ENCODE measurements at regions not wholly inside any gene's neighbourhood (a gene's known extent, or its start where the extent isn't known, plus 50 kb on each side); places are given as distances from the start of the nearest gene placed in this dataset.

- H3K4me3 ChIP-seq (ENCODE audit: low read length): no peak overlapping the region
- TF ChIP-seq CTCF (IDR thresholded peaks at IDR 0.05; ENCODE audit: low read depth, low read length, poor library complexity, severe bottlenecking): no peak
- no peak for TF ChIP-seq EZH2phosphoT487 (IDR thresholded peaks at IDR 0.05; ENCODE audit: borderline replicate concordance, low read length)
- H3K79me2 ChIP-seq (ENCODE audit: control insufficient read depth, low read length): no peaks in the 10 kb centered on the region
- no peaks in the 10 kb centered on the region for H3F3A ChIP-seq (ENCODE audit: control insufficient read depth, insufficient read depth)
- H4K20me1 ChIP-seq (ENCODE audit: control insufficient read depth, insufficient read depth, low read depth, low read length): no peaks in the 10 kb centered on the region
- no peaks in the 10 kb centered on the region for H3K36me3 ChIP-seq (ENCODE audit: control insufficient read depth, low read length)
- no peaks in the 10 kb centered on the region for H3K9me3 ChIP-seq (ENCODE audit: control insufficient read depth, insufficient read depth, low read length)
- H3K27me3 ChIP-seq (ENCODE audit: control insufficient read depth, low read length): no peaks in the 10 kb centered on the region
- H3K4me1 ChIP-seq (ENCODE audit: control insufficient read depth, low read length): no peaks in the 10 kb centered on the region
- no peak overlapping the region for H3K27ac ChIP-seq (ENCODE audit: low read depth, low read length)
- no peaks in the 10 kb centered on the region for H3K9me2 ChIP-seq (replicated peaks; ENCODE audit: control insufficient read depth, low read length)
- H3K4me2 ChIP-seq (ENCODE audit: low read length): no peak overlapping the region
Observed at GRCh38 chr2:220057916-220058315, 430.5 kb downstream of the SLC4A3 start.

GRCh38 chr2:220064111-220065030 is 436.9 kb downstream of the SLC4A3 start:
- Histone ChIP-seq H3K4me1 (ENCODE audit: control insufficient read depth, low read length) (no peaks in the 10 kb centered on the region), H3K27me3 (ENCODE audit: control insufficient read depth, low read length) (no peaks in the 10 kb centered on the region), H3F3A (ENCODE audit: control insufficient read depth, insufficient read depth) (no peaks in the 10 kb centered on the region), H3K4me3 (ENCODE audit: low read length) (no peak overlapping the region), H3K27ac (ENCODE audit: low read depth, low read length) (no peak overlapping the region), H4K20me1 (ENCODE audit: control insufficient read depth, insufficient read depth, low read depth, low read length) (no peaks in the 10 kb centered on the region), H3K4me2 (ENCODE audit: low read length) (no peak overlapping the region), H3K36me3 (ENCODE audit: control insufficient read depth, low read length) (no peaks in the 10 kb centered on the region), H3K79me2 (ENCODE audit: control insufficient read depth, low read length) (no peaks in the 10 kb centered on the region), H3K9me3 (ENCODE audit: control insufficient read depth, insufficient read depth, low read length) (no peaks in the 10 kb centered on the region), H3K9me2 (replicated peaks; ENCODE audit: control insufficient read depth, low read length) (no peaks in the 10 kb centered on the region)
- TF ChIP-seq EZH2phosphoT487 (IDR thresholded peaks at IDR 0.05; ENCODE audit: borderline replicate concordance, low read length) (no peak), CTCF (IDR thresholded peaks at IDR 0.05; ENCODE audit: low read depth, low read length, poor library complexity, severe bottlenecking) (no peak)

- no peaks in the 10 kb centered on the region for H4K20me1 ChIP-seq (ENCODE audit: control insufficient read depth, insufficient read depth, low read depth, low read length)
- no peaks in the 10 kb centered on the region for H3K9me3 ChIP-seq (ENCODE audit: control insufficient read depth, insufficient read depth, low read length)
- H3K79me2 ChIP-seq (ENCODE audit: control insufficient read depth, low read length): no peaks in the 10 kb centered on the region
- no peaks in the 10 kb centered on the region for H3F3A ChIP-seq (ENCODE audit: control insufficient read depth, insufficient read depth)
- no peak overlapping the region for H3K27ac ChIP-seq (ENCODE audit: low read depth, low read length)
- no peak overlapping the region for H3K4me2 ChIP-seq (ENCODE audit: low read length)
- no peaks in the 10 kb centered on the region for H3K27me3 ChIP-seq (ENCODE audit: control insufficient read depth, low read length)
- no peaks in the 10 kb centered on the region for H3K9me2 ChIP-seq (replicated peaks; ENCODE audit: control insufficient read depth, low read length)
- no peaks in the 10 kb centered on the region for H3K36me3 ChIP-seq (ENCODE audit: control insufficient read depth, low read length)
- TF ChIP-seq CTCF (IDR thresholded peaks at IDR 0.05; ENCODE audit: low read depth, low read length, poor library complexity, severe bottlenecking) (no peak), EZH2phosphoT487 (IDR thresholded peaks at IDR 0.05; ENCODE audit: borderline replicate concordance, low read length) (no peak)
- H3K4me3 ChIP-seq (ENCODE audit: low read length): no peak overlapping the region
- no peaks in the 10 kb centered on the region for H3K4me1 ChIP-seq (ENCODE audit: control insufficient read depth, low read length)
Observed at GRCh38 chr2:220065581-220065980, 438.2 kb downstream of the SLC4A3 start.
